NCI-H526 treated with DMSO at 0.1 percent for 48 hours (cell line): ENCODE measurements at regions not wholly inside any gene's neighbourhood (a gene's known extent, or its start where the extent isn't known, plus 50 kb on each side); places are given as distances from the start of the nearest gene placed in this dataset.
"Not testable (repeated sequence)": the region's sequence is repeated elsewhere in the genome, so short reads cannot be mapped to it uniquely, and the experiment has no call there.

Experiments
- DNase-seq: peaks from one replicate; lab custom pipeline; 2025; lab: John Stamatoyannopoulos, UW

GRCh38 chrX:150213481-150214030 lies 149.6 kb upstream of the MAMLD1 start:
- no peak for DNase-seq

GRCh38 chrX:150216000-150216399 lies 147.1 kb upstream of the MAMLD1 start:
- DNase-seq: not testable (repeated sequence)

GRCh38 chrX:150216716-150217115 lies 146.4 kb upstream of the MAMLD1 start:
- DNase-seq: no peak

GRCh38 chrX:150217609-150218008 lies 145.5 kb upstream of the MAMLD1 start:
- no peak for DNase-seq

GRCh38 chrX:150219374-150220185 lies 143.5 kb upstream of the MAMLD1 start:
- no peak for DNase-seq

- no peak for DNase-seq
Measured at GRCh38 chrX:150223176-150224015, 139.7 kb upstream of the MAMLD1 start.

GRCh38 chrX:150224676-150225075 lies 138.4 kb upstream of the MAMLD1 start:
- no peak for DNase-seq

GRCh38 chrX:150225266-150225665 lies 137.9 kb upstream of the MAMLD1 start:
- no peak for DNase-seq

- no peak for DNase-seq
Measured at GRCh38 chrX:150225756-150226155, 137.4 kb upstream of the MAMLD1 start.

GRCh38 chrX:150226223-150226965 lies 136.7 kb upstream of the MAMLD1 start:
- DNase-seq: no peak

GRCh38 chrX:150227321-150227860 lies 135.7 kb upstream of the MAMLD1 start:
- no peak for DNase-seq

GRCh38 chrX:150227873-150228410 lies 135.2 kb upstream of the MAMLD1 start:
- no peak for DNase-seq

- no peak for DNase-seq
Measured at GRCh38 chrX:150228431-150228830, 134.7 kb upstream of the MAMLD1 start.

- DNase-seq: no peak
Measured at GRCh38 chrX:150229030-150229429, 134.1 kb upstream of the MAMLD1 start.

- DNase-seq: no peak
Measured at GRCh38 chrX:150229481-150229880, 133.6 kb upstream of the MAMLD1 start.

GRCh38 chrX:150230952-150231351 lies 132.2 kb upstream of the MAMLD1 start:
- DNase-seq: not testable (repeated sequence)

GRCh38 chrX:150231368-150231767 lies 131.7 kb upstream of the MAMLD1 start:
- not testable (repeated sequence) for DNase-seq

- not testable (repeated sequence) for DNase-seq
Measured at GRCh38 chrX:150232222-150232621, 130.9 kb upstream of the MAMLD1 start.

GRCh38 chrX:150234126-150234525 lies 129.0 kb upstream of the MAMLD1 start:
- no peak for DNase-seq

GRCh38 chrX:150236327-150236726 lies 126.8 kb upstream of the MAMLD1 start:
- DNase-seq: no peak

GRCh38 chrX:150238632-150239382 lies 124.3 kb upstream of the MAMLD1 start:
- no peak for DNase-seq
